Osteoblast (primary cell): ENCODE measurements at regions not wholly inside any gene's neighbourhood (a gene's known extent, or its start where the extent isn't known, plus 50 kb on each side); places are given as distances from the start of the nearest gene placed in this dataset.

Experiments
- DNase-seq: peaks from one replicate; pipeline ENCODE4 v3.0.0; 2011; ENCODE audit warnings: low spot score, mixed read lengths; ENCODE audit not compliant: insufficient read length; ENCODE audit errors: missing footprints
- H2AFZ ChIP-seq: 2 replicates; pipeline ENCODE4 v1.6.0; 2011; ENCODE audit warnings: mild to moderate bottlenecking, low read length
- H3K27ac ChIP-seq: 2 replicates; pipeline ENCODE4 v1.5.1; 2011; ENCODE audit warnings: mild to moderate bottlenecking, low read depth, low read length, moderate library complexity
- H3K27me3 ChIP-seq: 2 replicates; pipeline ENCODE4 v1.6.0; 2012; ENCODE audit warnings: mild to moderate bottlenecking, control low read depth, inconsistent platforms, low read length, moderate library complexity; ENCODE audit not compliant: insufficient read depth
- H3K36me3 ChIP-seq: 2 replicates; pipeline ENCODE4 v1.5.1; 2011; ENCODE audit warnings: mild to moderate bottlenecking, low read length, control low read depth, moderate library complexity; ENCODE audit not compliant: insufficient read depth
- H3K4me1 ChIP-seq: 2 replicates; pipeline ENCODE4 v1.5.1; 2011; ENCODE audit warnings: mild to moderate bottlenecking, low read length, control low read depth, moderate library complexity; ENCODE audit not compliant: insufficient read depth
- H3K4me2 ChIP-seq: 2 replicates; pipeline ENCODE4 v1.6.0; 2011; ENCODE audit warnings: mild to moderate bottlenecking, low read length; ENCODE audit not compliant: insufficient read depth
- H3K4me3 ChIP-seq: fragments of 200-600 bp; sonication (generic); 3 replicates; pipeline ENCODE4 v1.5.1; 2012; ENCODE audit warnings: mild to moderate bottlenecking, low read length, inconsistent platforms; ENCODE audit not compliant: insufficient read depth
- H3K79me2 ChIP-seq: 2 replicates; pipeline ENCODE4 v1.6.0; 2012; ENCODE audit warnings: mild to moderate bottlenecking, low read length, control low read depth, inconsistent platforms; ENCODE audit not compliant: insufficient read depth
- H3K9me3 ChIP-seq: 2 replicates; pipeline ENCODE4 v1.5.1; 2011; ENCODE audit warnings: low read depth, low read length, control low read depth
- H4K20me1 ChIP-seq: 2 replicates; pipeline ENCODE4 v1.6.0; 2012; ENCODE audit warnings: mild to moderate bottlenecking, low read length, control low read depth; ENCODE audit not compliant: insufficient read depth
- CTCF ChIP-seq: IDR thresholded peaks from 2 replicates; pipeline ENCODE4 v1.5.1; 2011; ENCODE audit warnings: mild to moderate bottlenecking, low read depth, low read length, moderate library complexity; ENCODE audit errors: extremely low read depth

- Histone ChIP-seq H2AFZ (no peak overlapping the region), H3K36me3 (no peaks in the 10 kb centered on the region), H3K9me3 (no peaks in the 10 kb centered on the region), H3K79me2 (no peaks in the 10 kb centered on the region), H3K4me3 (no peak overlapping the region), H4K20me1 (no peaks in the 10 kb centered on the region), H3K27ac (no peak overlapping the region), H3K4me1 (no peaks in the 10 kb centered on the region), H3K4me2 (no peak overlapping the region), H3K27me3 (no peaks in the 10 kb centered on the region)
- no peak for DNase-seq
- TF ChIP-seq CTCF, result no peak
Observed at GRCh38 chr6:160891690-160892089, 99.9 kb upstream of the MAP3K4 start.

- no peaks in the 10 kb centered on the region for H3K9me3 ChIP-seq
- H3K36me3 ChIP-seq, result no peaks in the 10 kb centered on the region
- no peak overlapping the region for H3K4me3 ChIP-seq
- DNase-seq, result no peak
- H3K79me2 ChIP-seq, result no peaks in the 10 kb centered on the region
- no peak overlapping the region for H3K27ac ChIP-seq
- no peak for TF ChIP-seq CTCF
- no peak overlapping the region for H3K4me2 ChIP-seq
- no peak overlapping the region for H2AFZ ChIP-seq
- H3K4me1 ChIP-seq, result no peaks in the 10 kb centered on the region
- no peaks in the 10 kb centered on the region for H4K20me1 ChIP-seq
- H3K27me3 ChIP-seq, result no peaks in the 10 kb centered on the region
Observed at GRCh38 chr6:160895562-160895961, 96.0 kb upstream of the MAP3K4 start.

- no peak overlapping the region for H3K4me2 ChIP-seq
- H3K79me2 ChIP-seq, result no peaks in the 10 kb centered on the region
- TF ChIP-seq CTCF, result no peak
- H3K9me3 ChIP-seq, result no peaks in the 10 kb centered on the region
- H4K20me1 ChIP-seq, result no peaks in the 10 kb centered on the region
- no peak for DNase-seq
- no peak overlapping the region for H3K4me3 ChIP-seq
- H3K27ac ChIP-seq, result no peak overlapping the region
- no peaks in the 10 kb centered on the region for H3K36me3 ChIP-seq
- no peaks in the 10 kb centered on the region for H3K4me1 ChIP-seq
- H2AFZ ChIP-seq, result no peak overlapping the region
- no peaks in the 10 kb centered on the region for H3K27me3 ChIP-seq
Observed at GRCh38 chr6:160899671-160900430, 91.7 kb upstream of the MAP3K4 start.

- H3K4me1 ChIP-seq, result no peaks in the 10 kb centered on the region
- H3K79me2 ChIP-seq, result no peaks in the 10 kb centered on the region
- H3K36me3 ChIP-seq, result no peaks in the 10 kb centered on the region
- no peak for DNase-seq
- no peak overlapping the region for H2AFZ ChIP-seq
- H3K9me3 ChIP-seq, result no peaks in the 10 kb centered on the region
- TF ChIP-seq CTCF, result no peak
- H3K27ac ChIP-seq, result no peak overlapping the region
- H3K27me3 ChIP-seq, result no peaks in the 10 kb centered on the region
- no peak overlapping the region for H3K4me2 ChIP-seq
- no peaks in the 10 kb centered on the region for H4K20me1 ChIP-seq
- no peak overlapping the region for H3K4me3 ChIP-seq
Observed at GRCh38 chr6:160911949-160912348, 79.6 kb upstream of the MAP3K4 start.
